SK-N-MC (cell line): ENCODE measurements at regions not wholly inside any gene's neighbourhood (a gene's known extent, or its start where the extent isn't known, plus 50 kb on each side); places are given as distances from the start of the nearest gene placed in this dataset.
A peak's percentile ranks its signal among the peaks of the same experiment; 100 is the strongest.

Experiments
- DNase-seq: peaks from one replicate; pipeline ENCODE4 v3.0.0-alpha.2; 2011; ENCODE audit warnings: low read depth, low spot score
- H3K27ac ChIP-seq: fragments of 200-600 bp; sonication (generic); 2 replicates; pipeline ENCODE4 v1.5.1; 2016; ENCODE audit warnings: mixed run types
- H3K36me3 ChIP-seq: fragments of 200-600 bp; sonication (generic); 2 replicates; pipeline ENCODE4 v1.6.1; 2017; ENCODE audit warnings: antibody characterized with exemption, low read length, mixed read lengths; ENCODE audit not compliant: insufficient read depth
- H3K4me3 ChIP-seq: fragments of 200-600 bp; sonication (generic); 2 replicates; pipeline ENCODE4 v1.5.1; 2016
- H3K9ac ChIP-seq: fragments of 200-600 bp; sonication (generic); 2 replicates; pipeline ENCODE4 v1.8.0; 2017; ENCODE audit warnings: mixed run types, mixed read lengths; ENCODE audit not compliant: insufficient read length
- H3K9me3 ChIP-seq: fragments of 200-600 bp; sonication (generic); 2 replicates; pipeline ENCODE4 v1.6.1; 2017; ENCODE audit warnings: low read depth, mild to moderate bottlenecking, antibody characterized with exemption, low read length, moderate library complexity, mixed read lengths
- EZH2 ChIP-seq: fragments of 200-600 bp; sonication (generic); IDR thresholded peaks from one replicate; pipeline ENCODE4 v1.6.1; 2017; ENCODE audit warnings: antibody characterized with exemption
- FOXP2 ChIP-seq: optimal IDR thresholded peaks from 2 replicates; pipeline ENCODE3; 2011; ENCODE audit warnings: mild to moderate bottlenecking, moderate library complexity; ENCODE audit not compliant: insufficient read depth; ENCODE audit errors: extremely low read length, control extremely low read depth
- POLR2AphosphoS5 ChIP-seq: IDR thresholded peaks from 2 replicates; pipeline ENCODE4 v1.6.1; 2012; ENCODE audit warnings: mild to moderate bottlenecking, low read depth, low read length, borderline replicate concordance

DNA sequence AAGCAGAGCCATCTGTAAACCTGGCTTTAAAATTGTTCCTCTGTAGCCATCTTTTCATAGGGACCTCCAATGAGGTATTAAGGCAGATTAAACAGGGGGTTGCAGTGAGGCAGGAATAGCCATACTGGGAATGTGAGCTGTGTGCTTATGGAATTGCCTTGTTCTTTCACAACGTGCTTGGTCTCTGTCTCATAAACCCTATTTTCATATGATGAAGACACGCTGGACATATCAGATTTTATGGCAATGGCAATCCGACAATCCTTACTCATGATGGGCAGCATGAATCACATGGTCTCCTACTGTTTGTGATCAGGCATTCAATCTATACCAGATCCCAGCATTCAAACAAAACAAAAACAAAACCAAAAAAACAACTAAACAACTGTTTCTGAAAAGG is 418.9 kb upstream of the NRP1 start:
- TF ChIP-seq FOXP2 = no peak
- no peak for TF ChIP-seq EZH2
- no peak for TF ChIP-seq POLR2AphosphoS5
- DNase-seq = no peak

DNA sequence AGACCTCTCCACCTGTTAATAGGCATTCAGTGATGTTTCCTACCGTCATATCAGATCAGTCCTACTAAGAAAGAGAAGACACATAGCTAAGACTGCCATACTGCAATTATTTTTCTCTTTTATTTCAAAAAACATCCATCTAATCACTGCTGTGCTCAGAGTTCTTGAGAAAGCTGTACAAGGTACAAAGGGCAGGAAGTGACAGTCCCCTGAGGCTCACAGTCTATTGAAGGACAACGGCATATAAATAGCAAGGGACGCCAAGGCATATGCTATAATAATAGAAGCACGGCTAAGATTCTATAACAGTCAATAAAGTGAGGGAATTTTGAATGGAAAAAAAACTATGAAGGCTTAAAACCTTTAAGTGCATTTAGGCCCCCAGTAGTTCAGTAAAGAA is 415.3 kb upstream of the NRP1 start:
- Histone ChIP-seq H3K9me3 (no peaks in the 10 kb centered on the region), H3K36me3 (no peaks in the 10 kb centered on the region), H3K4me3 (no peak overlapping the region), H3K27ac (no peak overlapping the region), H3K9ac (no peak overlapping the region)
- DNase-seq = no peak
- TF ChIP-seq EZH2 (no peak), POLR2AphosphoS5 (no peak), FOXP2 (no peak)

More for the DNA sequence above, 418.9 kb upstream of the NRP1 start:
- Histone ChIP-seq H3K4me3 (no peak overlapping the region), H3K9me3 (no peaks in the 10 kb centered on the region), H3K36me3 (no peaks in the 10 kb centered on the region), H3K9ac (no peak overlapping the region), H3K27ac (no peak overlapping the region)

DNA sequence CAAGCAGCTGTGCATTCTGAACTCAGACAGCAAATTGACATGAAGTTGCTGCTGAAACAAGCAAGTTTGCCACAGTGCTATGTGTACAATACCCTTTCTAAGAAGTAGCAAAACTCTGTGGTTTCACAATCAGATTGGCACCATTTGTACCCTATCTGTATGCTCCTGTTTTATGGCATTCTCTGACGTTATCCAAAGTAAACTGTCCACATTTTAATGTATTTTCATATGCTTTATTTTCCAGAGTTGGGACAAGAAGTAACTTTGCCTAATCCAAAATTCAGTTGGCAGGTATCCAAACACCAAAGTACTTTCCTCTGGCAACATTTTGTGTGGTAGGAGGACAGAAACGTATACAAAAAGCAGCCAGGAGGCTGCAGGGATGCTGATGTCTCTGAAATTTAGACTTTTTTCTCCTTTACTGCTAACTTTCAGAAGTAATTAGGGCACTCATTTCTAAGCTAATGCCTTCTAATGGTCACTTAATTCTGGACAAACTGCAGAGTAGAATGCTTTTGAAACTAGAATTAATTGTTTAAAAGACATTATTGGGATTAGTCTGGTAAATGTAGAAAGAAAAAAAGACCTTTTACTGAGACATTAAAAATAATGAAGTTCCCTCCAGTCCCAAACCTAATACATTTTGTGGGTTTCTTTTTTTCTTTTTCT is 414.7 kb upstream of the NRP1 start:
- H3K36me3 ChIP-seq = no peaks in the 10 kb centered on the region
- H3K9me3 ChIP-seq = no peaks in the 10 kb centered on the region
- DNase-seq = peak; percentile 39
- TF ChIP-seq FOXP2 (no peak), EZH2 (no peak), POLR2AphosphoS5 (no peak)
- no peak overlapping the region for H3K27ac ChIP-seq
- no peak overlapping the region for H3K4me3 ChIP-seq
- H3K9ac ChIP-seq = no peak overlapping the region

DNA sequence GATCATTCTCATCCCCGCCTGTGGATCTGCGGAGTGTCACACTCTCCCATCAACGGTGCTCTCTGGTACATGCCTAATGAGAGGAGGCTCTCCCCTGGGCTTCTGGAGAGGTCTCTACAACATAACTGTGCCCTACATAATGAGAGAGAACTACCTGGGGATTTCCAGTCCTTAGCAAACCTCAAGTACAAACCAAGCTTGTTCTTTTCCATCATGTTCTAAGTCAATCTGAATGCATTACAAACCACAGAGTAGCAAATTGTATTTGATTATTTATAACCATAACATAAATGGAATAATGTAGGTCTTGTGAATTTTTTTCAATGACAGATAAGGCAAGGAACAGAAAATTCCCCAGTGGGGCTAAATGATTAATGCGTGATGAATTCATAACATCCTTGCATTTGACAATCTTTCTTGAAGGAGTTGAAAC is 412.4 kb upstream of the NRP1 start:
- H3K36me3 ChIP-seq = no peaks in the 10 kb centered on the region
- H3K27ac ChIP-seq = no peak overlapping the region
- H3K9ac ChIP-seq = no peak overlapping the region
- no peak for TF ChIP-seq POLR2AphosphoS5
- no peak for TF ChIP-seq FOXP2
- no peak for TF ChIP-seq EZH2
- H3K9me3 ChIP-seq = no peaks in the 10 kb centered on the region
- no peak for DNase-seq
- H3K4me3 ChIP-seq = no peak overlapping the region

DNA sequence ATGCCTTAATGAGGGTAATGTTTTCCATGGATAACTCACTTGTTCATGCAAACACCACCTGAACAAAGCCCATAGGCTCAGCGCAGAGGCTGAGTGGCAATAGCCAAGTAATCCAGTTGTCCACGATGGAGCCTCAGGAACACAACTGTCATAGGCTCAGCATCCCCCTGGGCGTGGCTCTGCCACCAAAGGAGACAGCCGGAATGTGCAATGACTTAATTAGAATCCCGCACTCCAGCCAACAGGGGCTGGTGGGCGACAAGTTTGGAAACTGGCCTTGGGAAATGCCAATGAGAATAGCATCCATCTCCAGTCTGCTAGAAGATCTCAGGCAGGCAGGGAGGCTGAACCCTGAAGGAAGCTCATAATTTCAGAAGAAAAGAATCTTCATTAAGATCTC is 411.7 kb upstream of the NRP1 start:
- no peak overlapping the region for H3K9ac ChIP-seq
- TF ChIP-seq FOXP2 (no peak), POLR2AphosphoS5 (no peak), EZH2 (no peak)
- no peak for DNase-seq
- no peak overlapping the region for H3K4me3 ChIP-seq
- H3K9me3 ChIP-seq = no peaks in the 10 kb centered on the region
- H3K36me3 ChIP-seq = no peaks in the 10 kb centered on the region
- H3K27ac ChIP-seq = no peak overlapping the region

- no peak overlapping the region for H3K27ac ChIP-seq
- TF ChIP-seq FOXP2 (no peak), EZH2 (no peak), POLR2AphosphoS5 (no peak)
- H3K36me3 ChIP-seq = no peaks in the 10 kb centered on the region
- no peak overlapping the region for H3K9ac ChIP-seq
- no peak for DNase-seq
- no peaks in the 10 kb centered on the region for H3K9me3 ChIP-seq
- no peak overlapping the region for H3K4me3 ChIP-seq
These were observed 409.0 kb upstream of the NRP1 start for GRCh38 chr10:33743429-33743857.

DNA sequence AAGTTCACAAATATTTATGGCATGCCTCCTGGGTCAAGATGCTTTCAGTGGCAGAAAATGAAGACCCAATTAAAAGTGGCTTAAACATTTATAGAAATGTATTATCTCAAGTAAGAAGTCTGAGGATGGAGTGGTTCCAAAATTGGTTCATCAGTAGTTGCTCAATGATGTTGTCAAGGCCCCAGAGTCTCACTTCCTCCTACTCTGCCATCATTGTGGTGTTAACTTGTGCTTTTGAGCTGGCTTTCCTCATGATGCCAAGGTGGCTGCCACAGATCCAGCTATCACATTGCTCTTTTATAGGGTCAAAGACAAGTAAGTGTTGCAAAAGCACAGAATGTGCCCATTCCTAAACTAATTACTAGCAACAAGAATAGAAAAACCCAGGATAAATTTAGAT is 404.6 kb upstream of the NRP1 start:
- DNase-seq = no peak
- H3K36me3 ChIP-seq = no peaks in the 10 kb centered on the region
- H3K9ac ChIP-seq = no peak overlapping the region
- TF ChIP-seq FOXP2 (no peak), EZH2 (no peak), POLR2AphosphoS5 (no peak)
- H3K27ac ChIP-seq = no peak overlapping the region
- H3K4me3 ChIP-seq = no peak overlapping the region
- H3K9me3 ChIP-seq = no peaks in the 10 kb centered on the region

DNA sequence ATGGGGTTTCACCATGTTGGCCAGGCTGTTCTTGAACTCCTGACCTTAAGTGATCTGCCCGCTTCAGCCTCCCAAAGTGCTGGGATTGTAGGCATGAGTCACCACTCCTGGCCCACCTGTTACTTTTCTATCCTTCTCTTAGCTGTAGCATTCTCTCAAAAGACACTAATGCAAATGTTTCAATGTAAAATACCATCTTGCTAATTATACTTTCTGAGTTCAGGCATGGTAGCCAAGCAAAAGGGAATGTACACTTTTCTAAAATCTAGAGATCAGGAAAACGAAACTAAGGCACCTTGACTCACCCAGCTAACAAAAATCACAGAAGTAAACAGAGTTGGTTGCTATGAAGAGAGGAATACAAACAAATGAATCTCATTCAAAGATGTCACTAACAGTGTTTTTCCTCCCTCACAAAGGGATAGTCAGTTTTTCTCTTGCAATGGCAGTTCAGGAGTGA is 401.0 kb upstream of the NRP1 start:
- H3K9ac ChIP-seq = no peak overlapping the region
- DNase-seq = no peak
- H3K36me3 ChIP-seq = no peaks in the 10 kb centered on the region
- no peaks in the 10 kb centered on the region for H3K9me3 ChIP-seq
- TF ChIP-seq FOXP2 = no peak
- no peak for TF ChIP-seq POLR2AphosphoS5
- no peak for TF ChIP-seq EZH2
- no peak overlapping the region for H3K4me3 ChIP-seq
- H3K27ac ChIP-seq = no peak overlapping the region

- H3K36me3 ChIP-seq = no peaks in the 10 kb centered on the region
- peak overlapping the region; percentile 86; the same call in 1 of the 2 replicates for H3K27ac ChIP-seq
- H3K4me3 ChIP-seq = no peak overlapping the region
- H3K9ac ChIP-seq = no peak overlapping the region
- no peak for DNase-seq
- no peaks in the 10 kb centered on the region for H3K9me3 ChIP-seq
- TF ChIP-seq POLR2AphosphoS5 (no peak), EZH2 (no peak), FOXP2 (no peak)
These were observed 400.1 kb upstream of the NRP1 start for GRCh38 chr10:33734393-33735155.
